Neutrophil (primary cell): ENCODE measurements at regions not wholly inside any gene's neighbourhood (a gene's known extent, or its start where the extent isn't known, plus 50 kb on each side); places are given as distances from the start of the nearest gene placed in this dataset.

ENCODE experiments used
- H3K27ac ChIP-seq: fragments of 200-600 bp; sonication (generic); 2 replicates; pipeline ENCODE4 v1.5.1; 2016; ENCODE audit warnings: mild to moderate bottlenecking, moderate library complexity
- H3K27me3 ChIP-seq: fragments of 200-600 bp; sonication (generic); 2 replicates; pipeline ENCODE4 v1.6.0; 2016; ENCODE audit warnings: mild to moderate bottlenecking
- H3K36me3 ChIP-seq: fragments of 200-600 bp; sonication (generic); 2 replicates; pipeline ENCODE4 v1.5.1; 2017
- H3K4me1 ChIP-seq, 2 experiments: fragments of 200-600 bp in 1 of 2; sonication (generic) in 1 of 2; 1 replicate in 1 of 2; 2 replicates in 1 of 2; pipeline versions ENCODE4 v1.5.1 to v1.6.1; 2013 to 2016; ENCODE audit warnings: low read depth in 1 of 2, low read length in 1 of 2, mild to moderate bottlenecking in 1 of 2, moderate library complexity in 1 of 2; ENCODE audit not compliant: control insufficient read depth in 1 of 2, insufficient read depth in 1 of 2
- H3K4me3 ChIP-seq, 2 experiments: fragments of 200-600 bp in 1 of 2; sonication (generic) in 1 of 2; 1 replicate in 1 of 2; 2 replicates in 1 of 2; pipeline ENCODE4 v1.5.1; 2013 to 2016; ENCODE audit warnings: low read depth in 1 of 2, low read length in 1 of 2, mild to moderate bottlenecking in 1 of 2, moderate library complexity in 1 of 2
- H3K9me3 ChIP-seq: fragments of 200-600 bp; sonication (generic); 2 replicates; pipeline ENCODE4 v1.5.1; 2016
- CTCF ChIP-seq: fragments of 200-600 bp; sonication (generic); IDR thresholded peaks from 2 replicates; pipeline ENCODE4 v1.5.1; 2016; ENCODE audit warnings: antibody characterized with exemption

- Histone ChIP-seq H3K27me3 (no peaks in the 10 kb centered on the region), H3K4me3 (no peak overlapping the region), H3K36me3 (no peaks in the 10 kb centered on the region), H3K4me1 (no peaks in the 10 kb centered on the region), H3K27ac (no peak overlapping the region), H3K9me3 (no peaks in the 10 kb centered on the region)
- TF ChIP-seq CTCF = no peak
These were observed 211.5 kb downstream of the RAD51AP2 start for GRCh38 chr2:17306706-17307105.

GRCh38 chr2:17306219-17306618, 212.0 kb downstream of the RAD51AP2 start:
- Histone ChIP-seq H3K27me3 (no peaks in the 10 kb centered on the region), H3K4me3 (no peak overlapping the region), H3K4me1 (no peaks in the 10 kb centered on the region), H3K9me3 (no peaks in the 10 kb centered on the region), H3K36me3 (no peaks in the 10 kb centered on the region), H3K27ac (no peak overlapping the region)
- TF ChIP-seq CTCF = no peak

GRCh38 chr2:17303521-17303920, 214.7 kb downstream of the RAD51AP2 start:
- H3K4me1 ChIP-seq = no peaks in the 10 kb centered on the region
- H3K4me3 ChIP-seq = no peak overlapping the region
- no peaks in the 10 kb centered on the region for H3K9me3 ChIP-seq
- TF ChIP-seq CTCF = no peak
- H3K27me3 ChIP-seq = no peaks in the 10 kb centered on the region
- H3K27ac ChIP-seq = no peak overlapping the region
- no peaks in the 10 kb centered on the region for H3K36me3 ChIP-seq

GRCh38 chr2:17303054-17303453, 215.2 kb downstream of the RAD51AP2 start:
- Histone ChIP-seq H3K36me3 (no peaks in the 10 kb centered on the region), H3K9me3 (no peaks in the 10 kb centered on the region), H3K27ac (no peak overlapping the region), H3K4me3 (no peak overlapping the region), H3K4me1 (no peaks in the 10 kb centered on the region), H3K27me3 (no peaks in the 10 kb centered on the region)
- TF ChIP-seq CTCF = no peak

GRCh38 chr2:17302281-17302680, 216.0 kb downstream of the RAD51AP2 start:
- Histone ChIP-seq H3K36me3 (no peaks in the 10 kb centered on the region), H3K27ac (no peak overlapping the region), H3K9me3 (no peaks in the 10 kb centered on the region), H3K4me1 (no peaks in the 10 kb centered on the region), H3K4me3 (no peak overlapping the region), H3K27me3 (no peaks in the 10 kb centered on the region)
- no peak for TF ChIP-seq CTCF

- Histone ChIP-seq H3K4me3 (no peak overlapping the region), H3K27ac (no peak overlapping the region), H3K4me1 (no peaks in the 10 kb centered on the region), H3K27me3 (no peaks in the 10 kb centered on the region), H3K36me3 (no peaks in the 10 kb centered on the region), H3K9me3 (no peaks in the 10 kb centered on the region)
- TF ChIP-seq CTCF = no peak
These were observed 216.8 kb downstream of the RAD51AP2 start for GRCh38 chr2:17301437-17301836.
